WTC11 (cell line): ENCODE measurements at regions not wholly inside any gene's neighbourhood (a gene's known extent, or its start where the extent isn't known, plus 50 kb on each side); places are given as distances from the start of the nearest gene placed in this dataset.

Source experiments
- ATAC-seq: fragments of 200-7000 bp; cut with Tn5 transposase; 2 replicates; pipeline ENCODE4 v1.10.0; 2021; ENCODE audit warnings: mild to moderate bottlenecking, moderate library complexity
- CTCF ChIA-PET: fragments of 300-600 bp; sonication (Branson Sonifier 250); formaldehyde crosslinking; loops from one replicate; lab custom pipeline; 2021; ENCODE audit warnings: antibody characterized with exemption; lab: Charles Lee
- POLR2A ChIA-PET: fragments of 350-600 bp; sonication (Branson Sonifier 250); formaldehyde crosslinking; loops from one replicate; lab custom pipeline; 2021; ENCODE audit warnings: antibody characterized with exemption; lab: Charles Lee
- DNase-seq: peaks from one replicate; pipeline ENCODE4 v3.0.0; 2021; ENCODE audit warnings: low spot score
- H3K27ac Mint-ChIP-seq: 2 replicates; pipeline ENCODE4 v1.8.0; 2021; ENCODE audit warnings: mixed read lengths
- H3K27me3 Mint-ChIP-seq: 2 replicates; pipeline ENCODE4 v1.8.0; 2021; ENCODE audit warnings: low read depth, mild to moderate bottlenecking, moderate library complexity, mixed read lengths
- H3K36me3 Mint-ChIP-seq: 2 replicates; pipeline ENCODE4 v1.8.0; 2021; ENCODE audit warnings: mixed read lengths
- H3K4me1 Mint-ChIP-seq: 2 replicates; pipeline ENCODE4 v1.8.0; 2022; ENCODE audit warnings: mixed read lengths
- H3K4me3 Mint-ChIP-seq: 2 replicates; pipeline ENCODE4 v1.8.0; 2021; ENCODE audit warnings: mild to moderate bottlenecking, moderate library complexity, mixed read lengths
- H3K9me3 Mint-ChIP-seq: 2 replicates; pipeline ENCODE4 v1.8.0; 2021; ENCODE audit warnings: mixed read lengths
- CBFB ChIP-seq: sonication (generic); formaldehyde crosslinking; IDR thresholded peaks from 2 replicates; pipeline ENCODE4 v1.8.1; 2022; ENCODE audit warnings: mild to moderate bottlenecking, low read depth, missing genetic modification reagents
- CREB1 ChIP-seq: sonication (generic); formaldehyde crosslinking; IDR thresholded peaks from 2 replicates; pipeline ENCODE4 v1.8.0; 2023; ENCODE audit warnings: mild to moderate bottlenecking, missing genetic modification reagents
- ESRRA ChIP-seq: sonication (generic); formaldehyde crosslinking; IDR thresholded peaks from 2 replicates; pipeline ENCODE4 v1.8.1; 2022; ENCODE audit warnings: mild to moderate bottlenecking, missing genetic modification reagents, borderline replicate concordance
- ETV6 ChIP-seq: sonication (generic); formaldehyde crosslinking; IDR thresholded peaks from 2 replicates; pipeline ENCODE4 v1.8.1; 2022; ENCODE audit warnings: mild to moderate bottlenecking, missing genetic modification reagents
- NFE2L1 ChIP-seq: sonication (generic); formaldehyde crosslinking; IDR thresholded peaks from 2 replicates; pipeline ENCODE4 v1.8.1; 2023; ENCODE audit warnings: missing genetic modification reagents
- RELA ChIP-seq: sonication (generic); formaldehyde crosslinking; IDR thresholded peaks from 2 replicates; pipeline ENCODE4 v1.8.1; 2022; ENCODE audit warnings: missing genetic modification reagents, mild to moderate bottlenecking, borderline replicate concordance
- RORB ChIP-seq: fragments of 250-450 bp; sonication (Bioruptor Pico); IDR thresholded peaks from 2 replicates; pipeline ENCODE4 v1.9.0; 2021; ENCODE audit warnings: mild to moderate bottlenecking
- TP53 ChIP-seq: sonication (generic); formaldehyde crosslinking; IDR thresholded peaks from 2 replicates; pipeline ENCODE4 v1.8.1; 2023; ENCODE audit warnings: mild to moderate bottlenecking, missing genetic modification reagents
- ZNF138 ChIP-seq: sonication (generic); formaldehyde crosslinking; conservative IDR thresholded peaks from 2 replicates; pipeline ENCODE4 v1.8.1; 2022; ENCODE audit warnings: mild to moderate bottlenecking, moderate library complexity, missing genetic modification reagents
- ZNF219 ChIP-seq: sonication (generic); formaldehyde crosslinking; IDR thresholded peaks from 2 replicates; pipeline ENCODE4 v1.8.0; 2023; ENCODE audit warnings: missing genetic modification reagents, mild to moderate bottlenecking, borderline replicate concordance
- ZNF423 ChIP-seq: fragments of 250-450 bp; sonication (Bioruptor Pico); IDR thresholded peaks from 2 replicates; pipeline ENCODE4 v2.1.2; 2022; ENCODE audit warnings: mild to moderate bottlenecking, moderate library complexity
- ZNF425 ChIP-seq: fragments of 250-450 bp; sonication (Bioruptor Pico); conservative IDR thresholded peaks from 2 replicates; pipeline ENCODE4 v1.9.0; 2021; ENCODE audit warnings: mild to moderate bottlenecking
- ZNF671 ChIP-seq: fragments of 250-450 bp; sonication (Bioruptor Pico); IDR thresholded peaks from 2 replicates; pipeline ENCODE4 v1.8.0; 2021; ENCODE audit warnings: mild to moderate bottlenecking
- TF ChIP-seq, protein P1 (sequence below): fragments of 200-600 bp; IDR thresholded peaks from 2 replicates; pipeline ENCODE4 v1.8.0; 2022; ENCODE audit warnings: antibody characterized with exemption
- TF ChIP-seq, protein P2 (sequence below): fragments of 250-450 bp; sonication (Bioruptor Pico); IDR thresholded peaks from 2 replicates; pipeline ENCODE4 v1.9.0; 2021; ENCODE audit warnings: moderate library complexity, mild to moderate bottlenecking, inconsistent platforms, borderline replicate concordance
- TF ChIP-seq, protein P3 (sequence below): sonication (generic); formaldehyde crosslinking; IDR thresholded peaks from 2 replicates; pipeline ENCODE4 v1.8.1; 2023; ENCODE audit warnings: mild to moderate bottlenecking, missing genetic modification reagents, moderate library complexity
- TF ChIP-seq, protein P4 (sequence below): fragments of 250-450 bp; sonication (Bioruptor Pico); IDR thresholded peaks from 2 replicates; pipeline ENCODE4 v1.9.0; 2021; ENCODE audit warnings: mild to moderate bottlenecking
- TF ChIP-seq, protein P5 (sequence below): sonication (generic); formaldehyde crosslinking; IDR thresholded peaks from 2 replicates; pipeline ENCODE4 v1.8.1; 2022; ENCODE audit warnings: mild to moderate bottlenecking, missing genetic modification reagents, moderate library complexity, borderline replicate concordance
- TF ChIP-seq, protein P6 (sequence below): sonication (generic); formaldehyde crosslinking; IDR thresholded peaks from 2 replicates; pipeline ENCODE4 v1.8.0; 2023; ENCODE audit warnings: mild to moderate bottlenecking, missing genetic modification reagents

GRCh38 chr11:97325693-97326092 lies 935.9 kb downstream of the JRKL start:
- TF ChIP-seq, protein P1, sequence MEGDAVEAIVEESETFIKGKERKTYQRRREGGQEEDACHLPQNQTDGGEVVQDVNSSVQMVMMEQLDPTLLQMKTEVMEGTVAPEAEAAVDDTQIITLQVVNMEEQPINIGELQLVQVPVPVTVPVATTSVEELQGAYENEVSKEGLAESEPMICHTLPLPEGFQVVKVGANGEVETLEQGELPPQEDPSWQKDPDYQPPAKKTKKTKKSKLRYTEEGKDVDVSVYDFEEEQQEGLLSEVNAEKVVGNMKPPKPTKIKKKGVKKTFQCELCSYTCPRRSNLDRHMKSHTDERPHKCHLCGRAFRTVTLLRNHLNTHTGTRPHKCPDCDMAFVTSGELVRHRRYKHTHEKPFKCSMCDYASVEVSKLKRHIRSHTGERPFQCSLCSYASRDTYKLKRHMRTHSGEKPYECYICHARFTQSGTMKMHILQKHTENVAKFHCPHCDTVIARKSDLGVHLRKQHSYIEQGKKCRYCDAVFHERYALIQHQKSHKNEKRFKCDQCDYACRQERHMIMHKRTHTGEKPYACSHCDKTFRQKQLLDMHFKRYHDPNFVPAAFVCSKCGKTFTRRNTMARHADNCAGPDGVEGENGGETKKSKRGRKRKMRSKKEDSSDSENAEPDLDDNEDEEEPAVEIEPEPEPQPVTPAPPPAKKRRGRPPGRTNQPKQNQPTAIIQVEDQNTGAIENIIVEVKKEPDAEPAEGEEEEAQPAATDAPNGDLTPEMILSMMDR: peak; percentile 46
- no peak for TF ChIP-seq RORB
- ATAC-seq (peak; percentile 80), DNase-seq (peak; percentile 18)
- no peaks in the 10 kb centered on the region for H3K4me1 Mint-ChIP-seq
- H3K4me3 Mint-ChIP-seq: no peak overlapping the region
- peaks cover 7% of the 10 kb centered on the region; the same call in 1 of the 2 replicates for H3K36me3 Mint-ChIP-seq
- POLR2A ChIA-PET: no interaction called here
- CTCF ChIA-PET: interaction anchor here (2.5 kb wide), 1 partner anchor 57 kb away, joined by 8 read pairs; no protein-coding TSS in a partner anchor
- H3K9me3 Mint-ChIP-seq: peaks cover 47% of the 10 kb centered on the region
- H3K27ac Mint-ChIP-seq: no peak overlapping the region
- H3K27me3 Mint-ChIP-seq: no peaks in the 10 kb centered on the region; the same call in 1 of the 2 replicates

DNA sequence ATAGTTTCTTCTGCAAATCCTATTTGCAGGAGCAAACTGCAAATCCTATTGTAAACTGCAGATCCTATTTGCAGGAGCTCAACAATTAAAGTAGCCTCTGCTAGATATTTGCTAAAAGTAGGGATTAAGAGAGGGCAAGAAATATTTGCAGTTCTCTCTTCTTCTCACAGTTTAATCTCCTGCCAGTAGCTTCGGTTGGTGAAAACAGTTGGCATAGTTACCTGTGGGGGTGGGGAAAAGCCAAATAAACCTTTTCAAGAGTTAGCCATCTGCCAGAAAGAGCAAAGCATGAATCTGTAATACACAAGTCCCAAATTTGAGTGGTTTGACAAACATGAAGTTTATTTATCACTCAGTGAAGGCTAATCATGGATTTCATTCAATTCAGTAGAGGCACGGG lies 942.5 kb downstream of the JRKL start:
- H3K36me3 Mint-ChIP-seq: no peaks in the 10 kb centered on the region
- no peak for TF ChIP-seq NFE2L1 (CRISPR knock-in tag)
- no peak for TF ChIP-seq RELA (CRISPR knock-in tag)
- no peak for TF ChIP-seq CBFB
- no peak for TF ChIP-seq ZNF423 (CRISPR knock-in tag)
- TF ChIP-seq ZNF138 (CRISPR knock-in tag): no peak
- TF ChIP-seq, protein P2, sequence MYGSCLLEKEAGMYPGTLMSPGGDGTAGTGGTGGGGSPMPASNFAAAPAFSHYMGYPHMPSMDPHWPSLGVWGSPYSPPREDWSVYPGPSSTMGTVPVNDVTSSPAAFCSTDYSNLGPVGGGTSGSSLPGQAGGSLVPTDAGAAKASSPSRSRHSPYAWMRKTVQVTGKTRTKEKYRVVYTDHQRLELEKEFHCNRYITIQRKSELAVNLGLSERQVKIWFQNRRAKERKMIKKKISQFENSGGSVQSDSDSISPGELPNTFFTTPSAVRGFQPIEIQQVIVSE: no peak
- TF ChIP-seq ZNF219 (CRISPR knock-in tag): no peak
- no peak for TF ChIP-seq ZNF425 (CRISPR knock-in tag)
- TF ChIP-seq, protein P3, sequence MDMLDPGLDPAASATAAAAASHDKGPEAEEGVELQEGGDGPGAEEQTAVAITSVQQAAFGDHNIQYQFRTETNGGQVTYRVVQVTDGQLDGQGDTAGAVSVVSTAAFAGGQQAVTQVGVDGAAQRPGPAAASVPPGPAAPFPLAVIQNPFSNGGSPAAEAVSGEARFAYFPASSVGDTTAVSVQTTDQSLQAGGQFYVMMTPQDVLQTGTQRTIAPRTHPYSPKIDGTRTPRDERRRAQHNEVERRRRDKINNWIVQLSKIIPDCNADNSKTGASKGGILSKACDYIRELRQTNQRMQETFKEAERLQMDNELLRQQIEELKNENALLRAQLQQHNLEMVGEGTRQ (CRISPR knock-in tag): no peak
- no peak for TF ChIP-seq ETV6 (CRISPR knock-in tag)
- TF ChIP-seq ESRRA: no peak
- no peak for TF ChIP-seq CREB1 (CRISPR knock-in tag)
- TF ChIP-seq, protein P4, sequence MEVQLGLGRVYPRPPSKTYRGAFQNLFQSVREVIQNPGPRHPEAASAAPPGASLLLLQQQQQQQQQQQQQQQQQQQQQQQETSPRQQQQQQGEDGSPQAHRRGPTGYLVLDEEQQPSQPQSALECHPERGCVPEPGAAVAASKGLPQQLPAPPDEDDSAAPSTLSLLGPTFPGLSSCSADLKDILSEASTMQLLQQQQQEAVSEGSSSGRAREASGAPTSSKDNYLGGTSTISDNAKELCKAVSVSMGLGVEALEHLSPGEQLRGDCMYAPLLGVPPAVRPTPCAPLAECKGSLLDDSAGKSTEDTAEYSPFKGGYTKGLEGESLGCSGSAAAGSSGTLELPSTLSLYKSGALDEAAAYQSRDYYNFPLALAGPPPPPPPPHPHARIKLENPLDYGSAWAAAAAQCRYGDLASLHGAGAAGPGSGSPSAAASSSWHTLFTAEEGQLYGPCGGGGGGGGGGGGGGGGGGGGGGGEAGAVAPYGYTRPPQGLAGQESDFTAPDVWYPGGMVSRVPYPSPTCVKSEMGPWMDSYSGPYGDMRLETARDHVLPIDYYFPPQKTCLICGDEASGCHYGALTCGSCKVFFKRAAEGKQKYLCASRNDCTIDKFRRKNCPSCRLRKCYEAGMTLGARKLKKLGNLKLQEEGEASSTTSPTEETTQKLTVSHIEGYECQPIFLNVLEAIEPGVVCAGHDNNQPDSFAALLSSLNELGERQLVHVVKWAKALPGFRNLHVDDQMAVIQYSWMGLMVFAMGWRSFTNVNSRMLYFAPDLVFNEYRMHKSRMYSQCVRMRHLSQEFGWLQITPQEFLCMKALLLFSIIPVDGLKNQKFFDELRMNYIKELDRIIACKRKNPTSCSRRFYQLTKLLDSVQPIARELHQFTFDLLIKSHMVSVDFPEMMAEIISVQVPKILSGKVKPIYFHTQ: no peak
- TF ChIP-seq ZNF671 (CRISPR knock-in tag): no peak
- no peak for TF ChIP-seq TP53
- TF ChIP-seq, protein P5, sequence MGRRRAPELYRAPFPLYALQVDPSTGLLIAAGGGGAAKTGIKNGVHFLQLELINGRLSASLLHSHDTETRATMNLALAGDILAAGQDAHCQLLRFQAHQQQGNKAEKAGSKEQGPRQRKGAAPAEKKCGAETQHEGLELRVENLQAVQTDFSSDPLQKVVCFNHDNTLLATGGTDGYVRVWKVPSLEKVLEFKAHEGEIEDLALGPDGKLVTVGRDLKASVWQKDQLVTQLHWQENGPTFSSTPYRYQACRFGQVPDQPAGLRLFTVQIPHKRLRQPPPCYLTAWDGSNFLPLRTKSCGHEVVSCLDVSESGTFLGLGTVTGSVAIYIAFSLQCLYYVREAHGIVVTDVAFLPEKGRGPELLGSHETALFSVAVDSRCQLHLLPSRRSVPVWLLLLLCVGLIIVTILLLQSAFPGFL (CRISPR knock-in tag): no peak
- TF ChIP-seq, protein P6, sequence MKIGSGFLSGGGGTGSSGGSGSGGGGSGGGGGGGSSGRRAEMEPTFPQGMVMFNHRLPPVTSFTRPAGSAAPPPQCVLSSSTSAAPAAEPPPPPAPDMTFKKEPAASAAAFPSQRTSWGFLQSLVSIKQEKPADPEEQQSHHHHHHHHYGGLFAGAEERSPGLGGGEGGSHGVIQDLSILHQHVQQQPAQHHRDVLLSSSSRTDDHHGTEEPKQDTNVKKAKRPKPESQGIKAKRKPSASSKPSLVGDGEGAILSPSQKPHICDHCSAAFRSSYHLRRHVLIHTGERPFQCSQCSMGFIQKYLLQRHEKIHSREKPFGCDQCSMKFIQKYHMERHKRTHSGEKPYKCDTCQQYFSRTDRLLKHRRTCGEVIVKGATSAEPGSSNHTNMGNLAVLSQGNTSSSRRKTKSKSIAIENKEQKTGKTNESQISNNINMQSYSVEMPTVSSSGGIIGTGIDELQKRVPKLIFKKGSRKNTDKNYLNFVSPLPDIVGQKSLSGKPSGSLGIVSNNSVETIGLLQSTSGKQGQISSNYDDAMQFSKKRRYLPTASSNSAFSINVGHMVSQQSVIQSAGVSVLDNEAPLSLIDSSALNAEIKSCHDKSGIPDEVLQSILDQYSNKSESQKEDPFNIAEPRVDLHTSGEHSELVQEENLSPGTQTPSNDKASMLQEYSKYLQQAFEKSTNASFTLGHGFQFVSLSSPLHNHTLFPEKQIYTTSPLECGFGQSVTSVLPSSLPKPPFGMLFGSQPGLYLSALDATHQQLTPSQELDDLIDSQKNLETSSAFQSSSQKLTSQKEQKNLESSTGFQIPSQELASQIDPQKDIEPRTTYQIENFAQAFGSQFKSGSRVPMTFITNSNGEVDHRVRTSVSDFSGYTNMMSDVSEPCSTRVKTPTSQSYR (CRISPR knock-in tag): no peak
- no peaks in the 10 kb centered on the region for H3K4me1 Mint-ChIP-seq
- H3K9me3 Mint-ChIP-seq: no peaks in the 10 kb centered on the region
- DNase-seq: no peak
- H3K4me3 Mint-ChIP-seq: no peak overlapping the region
- CTCF ChIA-PET: no interaction called here
- no peaks in the 10 kb centered on the region for H3K27me3 Mint-ChIP-seq
- ATAC-seq: no peak
- POLR2A ChIA-PET: no interaction called here
- H3K27ac Mint-ChIP-seq: no peak overlapping the region
